Activated CD8-positive, alpha-beta memory T cell treated with anti-CD3 and anti-CD28 coated beads, Interleukin-2, amount 50 U/mL, for 4 hours (primary cell): ENCODE measurements at regions not wholly inside any gene's neighbourhood (a gene's known extent, or its start where the extent isn't known, plus 50 kb on each side); places are given as distances from the start of the nearest gene placed in this dataset.

Source experiments
- DNase-seq: peaks from one replicate; pipeline ENCODE4 v3.0.0-alpha.2; 2020

DNA sequence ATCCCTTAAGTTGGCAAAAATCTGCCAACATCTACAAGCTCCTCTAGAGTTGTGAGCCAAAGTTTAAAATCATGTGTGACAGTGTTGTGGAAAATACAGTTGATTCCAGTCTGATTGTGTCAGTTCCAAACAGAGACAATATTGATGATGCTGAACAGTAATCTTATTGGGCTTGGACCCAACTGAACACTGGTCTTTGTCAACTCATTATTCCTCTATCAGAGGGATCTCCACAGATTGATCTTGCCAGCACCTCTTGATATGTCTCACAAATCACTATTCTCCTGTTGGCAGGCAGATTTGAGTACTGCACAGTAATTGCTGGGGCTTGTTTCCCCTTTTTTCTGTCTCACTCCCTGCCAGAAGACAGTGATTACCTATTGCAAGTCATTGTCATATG, 326.6 kb upstream of the DPH6 start:
- no peak for DNase-seq

DNA sequence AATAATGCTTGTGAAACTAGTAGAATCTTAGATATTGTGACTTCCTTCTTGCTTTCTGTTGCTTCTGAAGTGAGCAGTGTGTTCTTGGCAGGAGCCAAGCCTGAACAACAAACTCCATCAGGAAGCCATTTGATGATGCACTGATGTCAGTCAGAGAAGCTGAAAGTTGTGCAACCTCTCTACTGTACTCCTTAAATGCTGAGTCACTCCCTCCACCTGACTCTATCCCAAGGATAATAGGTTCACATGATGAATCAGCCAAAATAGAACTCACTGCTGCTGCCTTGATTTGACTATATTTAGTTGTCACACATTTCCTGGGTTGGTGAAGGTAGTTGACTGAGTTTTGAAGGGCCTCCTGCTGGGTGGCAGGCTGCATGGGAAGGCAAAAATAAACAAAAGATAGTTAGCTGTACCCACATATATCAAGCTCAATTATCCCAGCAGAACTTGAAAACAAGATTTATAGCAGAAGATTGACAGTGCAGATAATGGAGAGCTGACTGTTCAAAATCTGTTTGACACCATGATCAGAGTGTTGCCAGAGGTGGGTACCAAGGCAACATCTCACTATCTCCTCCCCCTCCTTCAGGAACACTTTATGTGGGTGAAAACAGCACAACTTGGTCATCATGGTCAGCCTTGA, 328.4 kb upstream of the DPH6 start:
- no peak for DNase-seq

- no peak for DNase-seq
Observed at GRCh38 chr15:35876762-35877161, 330.8 kb upstream of the DPH6 start.

GRCh38 chr15:35880896-35881295, 334.9 kb upstream of the DPH6 start:
- no peak for DNase-seq

DNA sequence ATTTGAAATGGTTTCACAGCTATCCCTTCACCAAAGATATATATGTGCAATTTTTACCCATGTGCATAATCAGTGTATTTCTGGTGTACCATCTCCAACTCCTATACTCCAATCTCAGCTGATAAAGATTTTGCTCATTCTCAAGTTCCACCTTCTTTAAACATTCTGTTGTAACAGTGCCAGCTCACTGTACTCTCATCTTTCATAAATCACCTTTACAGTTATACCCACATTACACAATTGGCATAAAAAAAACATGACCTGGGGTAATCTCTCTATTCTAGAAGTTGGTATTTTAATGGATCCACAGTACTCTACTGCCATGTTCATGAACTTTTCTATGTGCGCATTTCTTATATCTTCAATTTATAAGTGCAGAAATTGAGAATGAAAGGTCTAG, 339.9 kb upstream of the DPH6 start:
- no peak for DNase-seq

DNA sequence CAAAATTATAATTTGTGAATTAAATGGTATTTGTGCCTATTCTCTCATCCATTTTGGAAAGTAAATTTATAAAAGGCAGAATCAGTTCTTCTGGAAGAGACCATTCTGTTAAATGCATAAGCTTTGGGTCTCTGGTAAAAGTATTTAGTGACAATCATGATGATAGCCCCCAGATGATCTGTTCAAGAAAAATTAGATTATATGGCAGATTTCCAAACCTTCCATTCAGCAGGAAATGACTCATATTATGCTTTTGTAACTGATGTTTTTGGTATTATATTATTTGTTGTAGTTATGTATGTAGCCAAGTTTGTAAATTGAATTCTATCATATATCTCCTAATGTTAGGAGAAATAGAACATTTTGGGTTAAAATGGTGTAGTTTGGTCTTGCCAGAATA, 340.8 kb upstream of the DPH6 start:
- DNase-seq: no peak

DNA sequence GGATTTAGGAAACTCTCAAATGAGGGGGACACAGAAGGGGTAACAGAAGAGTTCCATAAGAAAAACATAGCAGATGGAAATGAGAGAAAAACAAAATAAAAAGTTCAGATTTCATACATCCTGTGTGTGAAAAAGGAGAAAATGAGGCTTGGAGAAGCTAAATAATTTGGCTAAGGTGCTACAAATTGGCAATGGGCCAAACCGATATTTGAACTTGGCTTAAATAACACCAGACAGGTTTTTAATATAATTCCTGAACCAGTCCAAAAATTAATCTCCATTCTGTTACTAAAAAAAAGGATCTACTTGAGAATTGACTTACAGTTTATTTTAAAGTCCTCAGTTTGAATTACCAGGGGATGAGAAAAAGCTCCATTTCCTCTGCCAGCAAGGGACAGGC, 342.9 kb upstream of the DPH6 start:
- DNase-seq: no peak

DNA sequence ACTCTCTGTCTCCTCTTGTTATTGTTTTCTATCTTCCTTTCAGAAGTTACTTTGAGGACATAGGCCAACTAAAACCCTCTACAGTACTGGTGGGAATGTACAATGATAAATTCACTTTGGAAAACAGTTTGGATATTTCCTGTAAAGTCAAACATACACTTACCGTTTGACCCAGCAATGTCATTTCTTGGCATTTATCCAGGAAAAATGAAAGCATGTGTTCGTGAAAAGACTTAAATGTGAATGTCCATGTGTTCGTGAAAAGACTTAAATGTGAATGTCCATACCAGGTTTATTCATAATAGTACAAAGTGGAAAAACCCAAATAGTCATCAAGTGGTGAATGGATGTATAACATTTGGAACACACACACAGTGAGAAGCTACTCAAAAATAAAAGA, 361.5 kb upstream of the DPH6 start:
- DNase-seq: no peak

DNA sequence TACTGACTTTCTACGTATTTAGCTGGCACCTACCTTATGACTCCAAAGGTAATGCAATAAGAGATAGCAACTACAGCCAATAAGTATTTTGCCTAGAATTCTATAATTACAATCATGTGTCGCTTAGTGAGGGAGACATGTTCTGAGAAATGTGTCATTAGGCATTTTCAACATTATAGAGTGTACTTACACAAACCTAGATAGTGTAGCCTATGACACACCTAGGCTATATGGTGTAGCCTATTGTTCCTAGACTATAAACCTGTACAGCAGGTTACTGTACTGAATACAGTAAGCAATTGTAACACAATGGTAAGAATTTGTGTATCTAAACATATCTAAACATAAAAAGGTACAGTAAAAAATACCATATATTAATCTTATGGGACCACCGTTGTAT, 363.4 kb upstream of the DPH6 start:
- no peak for DNase-seq

DNA sequence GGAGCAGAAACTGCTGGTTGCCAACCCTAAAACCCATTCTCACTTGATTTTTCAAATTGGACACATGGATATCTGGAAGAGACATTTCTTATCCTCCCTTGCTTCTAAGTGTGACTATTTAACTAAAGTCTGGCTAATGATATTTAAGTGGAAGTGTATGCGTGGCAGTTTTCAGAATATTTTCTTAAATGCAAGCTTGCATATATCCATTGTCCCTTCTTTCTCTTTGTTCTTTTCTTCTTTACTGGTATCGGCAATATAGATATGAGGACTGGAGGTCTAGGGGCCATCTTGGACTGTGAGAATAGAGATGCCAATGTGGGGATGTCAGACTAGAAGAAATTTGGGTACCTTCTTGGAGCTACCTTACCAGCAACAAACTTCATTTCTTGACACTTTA, 364.3 kb upstream of the DPH6 start:
- no peak for DNase-seq

- DNase-seq: no peak
Observed at GRCh38 chr15:35911052-35911777, 365.2 kb upstream of the DPH6 start.

DNA sequence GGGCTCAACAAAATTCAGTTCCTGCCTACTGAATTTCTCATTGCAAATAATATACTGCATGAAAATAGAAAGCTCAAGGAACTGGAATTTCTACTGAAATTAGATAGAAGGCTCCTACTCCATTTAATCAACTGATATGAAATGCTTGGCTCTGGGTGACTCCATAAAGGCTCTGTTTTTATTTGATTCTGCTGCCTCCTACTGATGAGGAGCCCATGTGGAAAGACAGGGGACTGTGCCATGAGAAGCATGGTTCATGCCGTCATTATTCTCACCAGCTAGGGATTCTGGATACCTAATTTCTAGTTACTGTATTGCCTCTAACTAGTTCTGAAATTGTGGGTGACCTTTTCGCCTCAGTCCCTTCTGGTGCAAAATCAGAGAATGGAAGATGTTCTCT, 366.2 kb upstream of the DPH6 start:
- DNase-seq: no peak

- no peak for DNase-seq
Observed at GRCh38 chr15:35914573-35914972, 368.6 kb upstream of the DPH6 start.

- no peak for DNase-seq
Observed at GRCh38 chr15:35921046-35921445, 375.1 kb upstream of the DPH6 start.

DNA sequence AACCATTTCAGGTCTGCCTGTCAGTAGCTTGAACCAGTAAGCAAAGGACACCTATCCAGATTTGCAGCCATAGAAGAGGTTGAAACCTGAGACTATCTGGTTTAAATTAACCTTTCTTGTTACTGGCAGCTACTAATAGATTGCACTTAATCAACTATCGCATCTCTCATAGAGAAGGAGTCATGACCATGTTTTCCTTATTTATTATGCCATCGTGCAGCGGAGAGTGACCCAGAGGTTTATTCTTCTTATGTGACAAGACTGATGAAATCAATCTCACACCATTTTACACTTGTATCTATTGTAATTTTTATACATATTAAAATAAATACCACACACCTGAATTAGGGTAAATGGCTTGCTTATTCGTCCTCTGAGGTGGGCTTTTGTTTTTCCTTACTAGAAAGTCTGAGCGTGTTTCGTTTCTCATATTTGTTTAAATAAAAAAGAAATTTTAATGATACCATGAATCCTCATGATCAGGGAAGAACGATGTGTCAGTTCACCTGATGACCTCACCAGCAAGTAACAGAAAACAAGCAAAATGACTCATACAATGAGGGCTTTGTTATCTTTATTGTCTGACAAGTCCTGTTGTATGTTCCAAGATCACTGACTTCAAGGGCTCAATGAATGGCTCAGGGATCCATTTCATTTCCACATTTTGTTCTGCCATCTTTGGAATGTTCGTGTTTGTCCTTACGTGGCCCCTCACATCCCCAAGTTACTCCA, 379.5 kb upstream of the DPH6 start:
- DNase-seq: no peak

DNA sequence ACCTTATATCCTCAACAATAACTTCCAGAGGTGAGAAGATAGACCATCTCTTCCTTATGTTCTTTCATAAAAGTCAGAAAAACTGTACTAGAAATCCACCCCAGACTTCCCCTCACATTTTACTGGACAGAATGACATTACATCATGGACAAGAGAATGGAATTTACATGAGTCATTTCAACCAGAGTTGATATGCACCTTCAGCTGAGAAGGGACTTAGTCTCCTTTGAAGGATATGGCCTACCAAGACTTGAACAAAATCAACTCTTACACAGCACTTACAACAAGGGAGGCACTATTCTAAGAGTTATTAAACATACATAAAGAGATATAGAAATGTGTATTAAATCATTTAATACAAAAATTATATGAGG, 380.0 kb upstream of the DPH6 start:
- DNase-seq: no peak

- no peak for DNase-seq
Observed at GRCh38 chr15:35928847-35929246, 382.9 kb upstream of the DPH6 start.

- no peak for DNase-seq
Observed at GRCh38 chr15:35929740-35930444, 383.9 kb upstream of the DPH6 start.

DNA sequence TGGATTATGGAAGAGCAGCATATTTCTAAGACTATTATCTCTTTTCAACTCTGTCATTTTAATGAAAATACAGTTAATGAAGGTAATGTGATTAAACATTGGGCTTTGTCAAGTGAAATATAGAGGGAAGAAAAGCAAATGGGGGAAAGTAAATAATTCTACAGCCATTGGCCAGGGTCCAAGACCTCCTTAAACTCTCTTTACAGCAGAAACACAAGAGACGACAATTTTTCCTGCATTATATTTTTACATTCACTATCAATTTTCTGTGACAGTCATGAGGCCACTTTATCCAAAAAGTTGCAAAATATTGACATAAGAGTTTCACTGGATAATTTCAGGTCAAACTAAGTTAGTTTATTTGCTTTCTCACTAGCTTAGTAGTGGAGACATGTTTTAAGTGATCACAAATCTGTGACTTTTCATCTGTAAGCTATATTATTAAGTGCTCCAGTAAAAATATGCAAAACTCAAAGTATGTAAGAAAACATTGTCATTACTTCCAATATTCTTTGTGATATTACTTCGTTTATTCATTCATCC, 385.9 kb upstream of the DPH6 start:
- no peak for DNase-seq

- no peak for DNase-seq
Observed at GRCh38 chr15:35932531-35932930, 386.6 kb upstream of the DPH6 start.

DNA sequence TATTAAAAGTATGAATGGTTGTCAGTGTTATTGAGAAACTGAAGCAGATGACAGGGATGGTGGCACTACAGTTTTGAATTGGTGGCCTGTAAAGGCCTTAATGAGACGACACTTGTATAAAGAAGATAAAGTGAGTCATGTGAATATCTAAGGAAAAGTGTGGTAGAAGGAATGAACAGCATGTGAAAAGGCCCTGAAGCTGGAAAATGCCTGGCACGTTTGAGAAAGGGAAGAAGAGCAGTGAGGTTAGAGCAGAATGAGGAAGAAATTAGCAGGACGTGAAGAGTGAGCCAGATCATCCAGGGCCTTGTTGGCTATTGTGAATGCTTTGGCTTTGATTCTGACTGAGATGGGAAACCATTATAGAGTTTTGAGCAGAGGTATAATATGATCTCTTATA, 387.6 kb upstream of the DPH6 start:
- no peak for DNase-seq

- no peak for DNase-seq
Observed at GRCh38 chr15:35934383-35935049, 388.6 kb upstream of the DPH6 start.

DNA sequence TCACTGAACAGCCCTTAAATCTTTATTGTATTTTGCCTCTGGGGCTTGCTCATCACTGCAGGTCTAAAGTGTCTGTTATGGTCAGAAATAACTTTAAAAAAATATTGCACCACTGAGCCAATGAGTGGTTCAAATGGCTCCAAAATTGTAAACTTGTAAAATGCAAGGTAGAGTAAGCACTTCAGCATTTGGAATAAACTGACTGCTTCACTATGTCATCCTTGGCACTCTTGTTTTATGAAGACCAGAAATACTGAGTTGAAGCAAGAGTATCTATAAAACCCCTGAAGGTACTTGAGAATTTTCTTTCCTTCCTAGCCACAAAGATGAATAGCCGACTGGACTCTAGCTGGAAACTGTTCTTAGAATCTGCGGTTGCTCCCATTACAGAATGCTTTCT, 390.3 kb upstream of the DPH6 start:
- DNase-seq: no peak
